GM12872 (cell line): ENCODE measurements at regions not wholly inside any gene's neighbourhood (a gene's known extent, or its start where the extent isn't known, plus 50 kb on each side); places are given as distances from the start of the nearest gene placed in this dataset.

Experiments
- CTCF ChIP-seq: IDR thresholded peaks from 3 replicates; pipeline ENCODE4 v1.5.1; 2011; ENCODE audit warnings: low read depth, mild to moderate bottlenecking, low read length, moderate library complexity; ENCODE audit not compliant: insufficient read depth

- TF ChIP-seq CTCF: no peak
Observed at GRCh38 chr6:149134511-149134933, 183.0 kb upstream of the TAB2 start.

GRCh38 chr6:149135809-149136208 lies 181.7 kb upstream of the TAB2 start:
- TF ChIP-seq CTCF: no peak

GRCh38 chr6:149136273-149136912 lies 181.1 kb upstream of the TAB2 start:
- no peak for TF ChIP-seq CTCF

GRCh38 chr6:149136913-149137286 lies 180.6 kb upstream of the TAB2 start:
- TF ChIP-seq CTCF: no peak

GRCh38 chr6:149137594-149137993 lies 179.9 kb upstream of the TAB2 start:
- no peak for TF ChIP-seq CTCF

- TF ChIP-seq CTCF: no peak
Observed at GRCh38 chr6:149138089-149138488, 179.4 kb upstream of the TAB2 start.

- no peak for TF ChIP-seq CTCF
Observed at GRCh38 chr6:149138699-149139294, 178.7 kb upstream of the TAB2 start.
